HL-60 (cell line): ENCODE measurements at regions not wholly inside any gene's neighbourhood (a gene's known extent, or its start where the extent isn't known, plus 50 kb on each side); places are given as distances from the start of the nearest gene placed in this dataset.

Experiments
- GABPA ChIP-seq: IDR thresholded peaks from 2 replicates; pipeline ENCODE4 v1.6.1; 2012; ENCODE audit warnings: low read depth
- POLR2AphosphoS5 ChIP-seq: IDR thresholded peaks from 2 replicates; pipeline ENCODE4 v1.6.1; 2012; ENCODE audit warnings: low read depth
- REST ChIP-seq: IDR thresholded peaks from 2 replicates; pipeline ENCODE4 v1.6.1; 2012; ENCODE audit warnings: low read depth; ENCODE audit not compliant: insufficient replicate concordance
- TF ChIP-seq, protein P1 (sequence below): IDR thresholded peaks from one replicate; pipeline ENCODE4 v1.5.1; 2011; ENCODE audit warnings: low read length, control low read depth, inconsistent platforms; ENCODE audit not compliant: insufficient read depth

- TF ChIP-seq, protein P1, sequence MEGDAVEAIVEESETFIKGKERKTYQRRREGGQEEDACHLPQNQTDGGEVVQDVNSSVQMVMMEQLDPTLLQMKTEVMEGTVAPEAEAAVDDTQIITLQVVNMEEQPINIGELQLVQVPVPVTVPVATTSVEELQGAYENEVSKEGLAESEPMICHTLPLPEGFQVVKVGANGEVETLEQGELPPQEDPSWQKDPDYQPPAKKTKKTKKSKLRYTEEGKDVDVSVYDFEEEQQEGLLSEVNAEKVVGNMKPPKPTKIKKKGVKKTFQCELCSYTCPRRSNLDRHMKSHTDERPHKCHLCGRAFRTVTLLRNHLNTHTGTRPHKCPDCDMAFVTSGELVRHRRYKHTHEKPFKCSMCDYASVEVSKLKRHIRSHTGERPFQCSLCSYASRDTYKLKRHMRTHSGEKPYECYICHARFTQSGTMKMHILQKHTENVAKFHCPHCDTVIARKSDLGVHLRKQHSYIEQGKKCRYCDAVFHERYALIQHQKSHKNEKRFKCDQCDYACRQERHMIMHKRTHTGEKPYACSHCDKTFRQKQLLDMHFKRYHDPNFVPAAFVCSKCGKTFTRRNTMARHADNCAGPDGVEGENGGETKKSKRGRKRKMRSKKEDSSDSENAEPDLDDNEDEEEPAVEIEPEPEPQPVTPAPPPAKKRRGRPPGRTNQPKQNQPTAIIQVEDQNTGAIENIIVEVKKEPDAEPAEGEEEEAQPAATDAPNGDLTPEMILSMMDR, result no peak
- no peak for TF ChIP-seq POLR2AphosphoS5
- no peak for TF ChIP-seq GABPA
- no peak for TF ChIP-seq REST
Measured at GRCh38 chr1:209215826-209216225, 367.7 kb upstream of the CAMK1G start.
